ENCODE measurements at regions not wholly inside any gene's neighbourhood (a gene's known extent, or its start where the extent isn't known, plus 50 kb on each side); places are given as distances from the start of the nearest gene placed in this dataset.

DNA sequence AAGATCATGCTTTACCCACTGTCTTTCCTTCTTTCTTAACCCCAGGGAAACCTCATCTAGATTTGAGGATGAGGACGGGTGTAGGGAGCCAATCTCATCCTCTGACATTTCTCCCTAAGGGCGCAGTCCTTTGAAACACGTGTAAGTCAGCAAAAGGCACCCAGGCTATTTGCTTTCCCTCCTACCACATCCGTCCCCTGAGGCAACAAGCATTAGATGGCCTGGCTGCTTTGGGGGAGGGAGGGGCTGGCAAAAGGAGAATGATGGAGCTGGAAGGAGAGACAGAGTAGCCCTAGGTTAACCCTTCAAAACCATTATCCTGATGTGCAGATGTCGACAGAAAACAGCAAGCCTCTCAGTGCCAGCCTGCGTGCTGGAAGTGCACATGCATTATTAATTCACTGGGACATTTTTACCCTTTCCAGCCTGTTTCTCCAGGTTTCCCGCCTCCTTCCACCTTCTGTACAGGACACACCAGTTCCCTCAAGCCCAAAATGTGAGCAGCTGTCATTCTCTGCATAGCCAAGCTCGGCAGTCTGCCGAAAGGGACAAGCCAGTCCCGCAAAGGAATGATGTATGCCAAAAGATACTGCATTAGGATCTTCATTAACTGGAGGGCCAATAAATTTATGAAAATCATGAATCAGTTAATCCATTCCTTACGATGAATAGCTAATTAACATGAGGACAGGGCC, 547.2 kb downstream of the CD83 start:
- TF ChIP-seq CTCF (conservative IDR thresholded peaks at IDR 0.05; ENCODE audit: low read length) (no peak), EZH2phosphoT487 (IDR thresholded peaks at IDR 0.05; ENCODE audit: borderline replicate concordance, low read depth, low read length) (no peak)
